Ovary (tissue), 7 donors: ENCODE measurements at regions not wholly inside any gene's neighbourhood (a gene's known extent, or its start where the extent isn't known, plus 50 kb on each side); places are given as distances from the start of the nearest gene placed in this dataset.

Experiments
- DNase-seq, 5 donors: peaks; one replicate each; pipeline ENCODE4 v3.0.0-alpha.2; 2019 to 2020
- H3K27ac ChIP-seq, 2 donors: fragments of 200-600 bp; one replicate each; pipeline versions ENCODE4 v1.5.1 to v1.8.0; 2019 to 2022
- H3K27me3 ChIP-seq: fragments of 200-600 bp; one replicate; pipeline ENCODE4 v1.8.0; 2022
- H3K36me3 ChIP-seq: fragments of 200-600 bp; sonication (generic); one replicate; pipeline ENCODE4 v1.5.1; 2019
- H3K4me1 ChIP-seq: one replicate; pipeline ENCODE4 v1.8.1; 2013; ENCODE audit warnings: mild to moderate bottlenecking, moderate library complexity; ENCODE audit not compliant: insufficient read depth
- H3K4me3 ChIP-seq: fragments of 200-600 bp; sonication (generic); one replicate; pipeline ENCODE4 v1.5.1; 2017
- H3K9me3 ChIP-seq, 2 donors: fragments of 200-600 bp in 1 of 2; sonication (generic) in 1 of 2; one replicate each; pipeline versions ENCODE4 v1.5.1 to v1.8.1; 2013 to 2019; ENCODE audit warnings: mild to moderate bottlenecking in 1 of 2, moderate library complexity in 1 of 2
- CTCF ChIP-seq, 3 donors: fragments of 450-650 bp in 2 of 3; fragments of 200-600 bp in 1 of 3; IDR thresholded peaks; one replicate each; pipeline versions ENCODE4 v1.5.1 to v1.8.0; 2016 to 2022; ENCODE audit warnings: antibody characterized with exemption in 3 of 3, mild to moderate bottlenecking in 1 of 3
- EP300 ChIP-seq: sonication (generic); formaldehyde crosslinking; IDR thresholded peaks from one replicate; pipeline ENCODE4 v1.6.1; 2017; ENCODE audit warnings: antibody characterized with exemption
- POLR2A ChIP-seq: fragments of 450-650 bp; IDR thresholded peaks from one replicate; pipeline ENCODE4 v1.6.1; 2017; ENCODE audit warnings: antibody characterized with exemption, mild to moderate bottlenecking, moderate library complexity
- WGBS, 3 donors: extraction: QIAGEN DNeasy Blood & Tissue Kit in 1 of 3; methylation state at CpG; one replicate each; pipeline versions ENCODE4 v1.1.5 to v1.1.7; 2013 to 2017; 5-methylcytosine and 5-hydroxymethylcytosine counted together
- intact Hi-C, 4 donors: fragments of 100-400 bp; cut with DNase I; formaldehyde crosslinking; loops; one replicate each; pipeline versions ENCODE4 v1.11.0 to v1.15.1; 2022 to 2023
- donor health status: DM: no; HTN: no; CAD: no; lungs with moderate emphysema.
- donor health status: DM: no; HTN: no; CAD: no.
- donor health status: Bipolar disorder and iron deficiency.
- donor health status: DM: no; HTN: no; CAD: no.
- donor health status: DM: yes; HTN: yes; CAD: no.

- Histone ChIP-seq H3K36me3 (no peaks in the 10 kb centered on the region), H3K27me3 (no peaks in the 10 kb centered on the region), H3K4me3 (no peak overlapping the region), H3K9me3 (no peaks in the 10 kb centered on the region), H3K4me1 (no peaks in the 10 kb centered on the region), H3K27ac (no peak overlapping the region)
- WGBS, 3 donors = 29 to 94% (median 85%) methylated on average over 1 of the region's 1 CpG
- TF ChIP-seq CTCF (IDR thresholded peaks at IDR 0.05) = no peak
- TF ChIP-seq POLR2A = no peak
- no peak for DNase-seq
- intact Hi-C loops = no loop called here
Measured at GRCh38 chr5:133723651-133724366, 111.5 kb upstream of the FSTL4 start.

GRCh38 chr5:133723126-133723525 lies 110.8 kb upstream of the FSTL4 start:
- Histone ChIP-seq H3K36me3 (no peaks in the 10 kb centered on the region), H3K4me1 (no peaks in the 10 kb centered on the region), H3K9me3 (no peaks in the 10 kb centered on the region), H3K27me3 (no peaks in the 10 kb centered on the region), H3K27ac (no peak overlapping the region), H3K4me3 (no peak overlapping the region)
- intact Hi-C loops = no loop called here
- 66 to 83% (median 80%) methylated on average over 2 of the region's 2 CpGs for WGBS, 3 donors
- DNase-seq = no peak
- TF ChIP-seq EP300 (no peak), CTCF (IDR thresholded peaks at IDR 0.05) (no peak), POLR2A (no peak)

- no peak overlapping the region for H3K4me3 ChIP-seq
- DNase-seq = no peak
- H3K9me3 ChIP-seq = no peaks in the 10 kb centered on the region
- no peak overlapping the region for H3K27ac ChIP-seq
- no peaks in the 10 kb centered on the region for H3K4me1 ChIP-seq
- no peak for TF ChIP-seq EP300
- no peak for TF ChIP-seq CTCF (IDR thresholded peaks at IDR 0.05)
- no peak for TF ChIP-seq POLR2A
- no peaks in the 10 kb centered on the region for H3K36me3 ChIP-seq
- intact Hi-C loops = no loop called here
- no peaks in the 10 kb centered on the region for H3K27me3 ChIP-seq
Measured at GRCh38 chr5:133721365-133721764, 109.0 kb upstream of the FSTL4 start.

GRCh38 chr5:133718457-133718856 lies 106.1 kb upstream of the FSTL4 start:
- intact Hi-C loops = no loop called here
- WGBS, 3 donors = 79 to 84% (median 80%) methylated on average over 2 of the region's 2 CpGs
- no peaks in the 10 kb centered on the region for H3K27me3 ChIP-seq
- no peak for TF ChIP-seq POLR2A
- TF ChIP-seq CTCF (IDR thresholded peaks at IDR 0.05) = no peak
- no peak for TF ChIP-seq EP300
- H3K4me1 ChIP-seq = no peaks in the 10 kb centered on the region
- DNase-seq = no peak
- H3K36me3 ChIP-seq = no peaks in the 10 kb centered on the region
- no peak overlapping the region for H3K4me3 ChIP-seq
- H3K27ac ChIP-seq = no peak overlapping the region
- no peaks in the 10 kb centered on the region for H3K9me3 ChIP-seq
